Mucosa of descending colon (tissue), 3 donors: ENCODE measurements at regions not wholly inside any gene's neighbourhood (a gene's known extent, or its start where the extent isn't known, plus 50 kb on each side); places are given as distances from the start of the nearest gene placed in this dataset.

Experiments
- ATAC-seq: fragments of 200-7000 bp; cut with Tn5 transposase; one replicate; pipeline ENCODE4 v1.9.1; 2020; ENCODE audit warnings: mild to moderate bottlenecking, moderate library complexity
- DNase-seq, 3 donors: peaks; one replicate each; pipeline ENCODE4 v3.0.0-alpha.2; 2020
- H3K36me3 ChIP-seq: fragments of 200-600 bp; one replicate; pipeline ENCODE4 v1.8.0; 2021; ENCODE audit warnings: low read depth, mild to moderate bottlenecking
- H3K4me1 ChIP-seq: fragments of 200-600 bp; one replicate; pipeline ENCODE4 v1.8.0; 2021; ENCODE audit warnings: low read depth, mild to moderate bottlenecking
- H3K4me3 ChIP-seq: fragments of 200-600 bp; one replicate; pipeline ENCODE4 v1.8.0; 2021; ENCODE audit warnings: mild to moderate bottlenecking
- H3K9me3 ChIP-seq: fragments of 200-600 bp; one replicate; pipeline ENCODE4 v1.8.0; 2021; ENCODE audit warnings: mild to moderate bottlenecking
- intact Hi-C, 2 donors: fragments of 100-400 bp; cut with DNase I in 1 of 2; cut with micrococcal nuclease in 1 of 2; formaldehyde crosslinking; loops; one replicate each; pipeline versions ENCODE4 v1.11.0 to v1.11.1; 2022; cut with DNase I, micrococcal nuclease
- TF ChIP-seq, protein P1 (sequence below): fragments of 200-600 bp; IDR thresholded peaks from one replicate; pipeline ENCODE4 v1.8.0; 2022; ENCODE audit warnings: antibody characterized with exemption, mild to moderate bottlenecking
- donor health status: DM: no; HTN: no; CAD: no; lungs with moderate emphysema.
- donor health status: DM: no; HTN: no; CAD: no.
- donor health status: DM: no; HTN: yes; CAD: no.

DNA sequence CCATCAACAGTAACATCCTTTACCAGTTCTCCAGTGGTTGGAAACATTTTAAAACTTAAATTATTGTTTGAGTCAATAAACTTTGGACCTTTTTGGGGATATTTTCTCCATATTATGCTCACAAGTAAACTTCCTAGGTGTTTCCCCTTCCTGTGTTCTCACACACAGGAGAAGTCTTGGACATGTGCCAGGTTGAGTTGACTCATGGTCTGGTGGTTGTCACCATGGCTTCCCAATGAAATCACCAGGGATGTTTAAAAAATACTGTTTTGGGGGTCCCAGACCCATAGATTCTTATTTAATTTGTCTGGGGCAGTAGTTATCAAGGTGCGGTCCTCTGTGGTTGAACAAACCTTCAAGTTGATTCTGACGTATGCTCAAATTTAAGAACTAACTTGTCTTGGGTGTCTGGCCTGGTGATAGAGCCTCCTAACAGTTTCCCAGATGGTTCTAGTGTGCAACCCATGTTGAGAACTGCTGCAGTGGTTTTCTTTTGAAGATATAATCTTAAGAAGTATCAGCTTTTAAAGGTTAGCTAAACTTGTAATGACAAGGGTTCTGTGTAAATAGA, 291.8 kb downstream of the EDEM1 start:
- H3K4me1 ChIP-seq: no peaks in the 10 kb centered on the region
- peak; percentile 70 for ATAC-seq

GRCh38 chr3:5480190-5480589, 292.7 kb downstream of the EDEM1 start:
- Histone ChIP-seq H3K4me1 (no peaks in the 10 kb centered on the region), H3K36me3 (no peaks in the 10 kb centered on the region), H3K4me3 (no peak overlapping the region), H3K9me3 (no peaks in the 10 kb centered on the region)
- DNase-seq: peak in 1 of 3 donors; percentile 49
- peak; percentile 66 for ATAC-seq
- TF ChIP-seq, protein P1, sequence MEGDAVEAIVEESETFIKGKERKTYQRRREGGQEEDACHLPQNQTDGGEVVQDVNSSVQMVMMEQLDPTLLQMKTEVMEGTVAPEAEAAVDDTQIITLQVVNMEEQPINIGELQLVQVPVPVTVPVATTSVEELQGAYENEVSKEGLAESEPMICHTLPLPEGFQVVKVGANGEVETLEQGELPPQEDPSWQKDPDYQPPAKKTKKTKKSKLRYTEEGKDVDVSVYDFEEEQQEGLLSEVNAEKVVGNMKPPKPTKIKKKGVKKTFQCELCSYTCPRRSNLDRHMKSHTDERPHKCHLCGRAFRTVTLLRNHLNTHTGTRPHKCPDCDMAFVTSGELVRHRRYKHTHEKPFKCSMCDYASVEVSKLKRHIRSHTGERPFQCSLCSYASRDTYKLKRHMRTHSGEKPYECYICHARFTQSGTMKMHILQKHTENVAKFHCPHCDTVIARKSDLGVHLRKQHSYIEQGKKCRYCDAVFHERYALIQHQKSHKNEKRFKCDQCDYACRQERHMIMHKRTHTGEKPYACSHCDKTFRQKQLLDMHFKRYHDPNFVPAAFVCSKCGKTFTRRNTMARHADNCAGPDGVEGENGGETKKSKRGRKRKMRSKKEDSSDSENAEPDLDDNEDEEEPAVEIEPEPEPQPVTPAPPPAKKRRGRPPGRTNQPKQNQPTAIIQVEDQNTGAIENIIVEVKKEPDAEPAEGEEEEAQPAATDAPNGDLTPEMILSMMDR: no peak
- intact Hi-C loops: no loop called here

More for the DNA sequence above, 291.8 kb downstream of the EDEM1 start:
- H3K4me3 ChIP-seq: no peak overlapping the region
- TF ChIP-seq, protein P1: no peak
- intact Hi-C loops: no loop called here
- H3K36me3 ChIP-seq: no peaks in the 10 kb centered on the region
- peak in 1 of 3 donors; percentile 62 for DNase-seq
- H3K9me3 ChIP-seq: no peaks in the 10 kb centered on the region

DNA sequence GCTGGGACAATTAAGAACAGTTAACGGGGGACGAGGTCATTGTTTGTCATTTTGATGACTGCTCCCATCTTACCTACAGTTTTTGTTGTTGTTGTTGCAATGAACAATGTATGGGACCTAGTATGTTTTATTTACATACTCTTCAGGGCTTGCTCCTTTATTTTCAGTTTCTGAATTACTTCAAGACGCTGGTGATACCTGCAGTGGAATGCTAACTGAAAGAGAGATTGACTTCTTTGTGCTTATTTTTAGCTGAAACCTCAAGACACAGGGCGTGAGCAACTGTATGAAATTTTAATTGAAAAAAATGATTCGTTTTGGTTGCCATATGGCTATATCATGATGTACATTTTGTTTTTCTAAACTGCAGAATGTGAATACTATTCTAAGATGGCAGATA, 297.9 kb downstream of the EDEM1 start:
- intact Hi-C loops: no loop called here
- H3K4me3 ChIP-seq: no peak overlapping the region
- H3K9me3 ChIP-seq: no peaks in the 10 kb centered on the region
- no peak for DNase-seq
- no peaks in the 10 kb centered on the region for H3K4me1 ChIP-seq
- H3K36me3 ChIP-seq: no peaks in the 10 kb centered on the region
- TF ChIP-seq, protein P1: no peak
- ATAC-seq: no peak

- Histone ChIP-seq H3K36me3 (no peaks in the 10 kb centered on the region), H3K4me1 (no peaks in the 10 kb centered on the region), H3K4me3 (no peak overlapping the region), H3K9me3 (no peaks in the 10 kb centered on the region)
- TF ChIP-seq, protein P1: no peak
- ATAC-seq (no peak), DNase-seq (no peak)
- intact Hi-C loops: no loop called here
These were observed 301.3 kb downstream of the EDEM1 start for GRCh38 chr3:5488771-5489170.

- TF ChIP-seq, protein P1: no peak
- Histone ChIP-seq H3K4me1 (no peaks in the 10 kb centered on the region), H3K9me3 (no peaks in the 10 kb centered on the region), H3K4me3 (no peak overlapping the region), H3K36me3 (no peaks in the 10 kb centered on the region)
- DNase-seq: peak in 1 of 3 donors; percentile 24
- ATAC-seq: peak; percentile 93
- intact Hi-C loops: no loop called here
These were observed 302.0 kb downstream of the EDEM1 start for GRCh38 chr3:5489536-5489935.
